HuH-7.5 (cell line): ENCODE measurements at regions not wholly inside any gene's neighbourhood (a gene's known extent, or its start where the extent isn't known, plus 50 kb on each side); places are given as distances from the start of the nearest gene placed in this dataset.
"Not testable (repeated sequence)": the region's sequence is repeated elsewhere in the genome, so short reads cannot be mapped to it uniquely, and the experiment has no call there.

ENCODE experiments used
- DNase-seq: peaks from one replicate; pipeline ENCODE4 v3.0.0; 2011; ENCODE audit warnings: low spot score

- no peak for DNase-seq
Measured at GRCh38 chr12:111271674-111272418, 97.0 kb downstream of the PHETA1 start.

- no peak for DNase-seq
Measured at GRCh38 chr12:111270774-111271173, 98.1 kb downstream of the PHETA1 start.

- DNase-seq, result no peak
Measured at GRCh38 chr12:111270239-111270638, 98.7 kb downstream of the PHETA1 start.

- DNase-seq, result no peak
Measured at GRCh38 chr12:111269718-111270117, 99.2 kb downstream of the PHETA1 start.

GRCh38 chr12:111268738-111269572 lies 99.9 kb downstream of the PHETA1 start:
- DNase-seq, result no peak

- no peak for DNase-seq
Measured at GRCh38 chr12:111267144-111267543, 101.8 kb downstream of the PHETA1 start.

- DNase-seq, result no peak
Measured at GRCh38 chr12:111261911-111262676, 106.8 kb downstream of the PHETA1 start.

GRCh38 chr12:111260732-111261131 lies 108.2 kb downstream of the PHETA1 start:
- no peak for DNase-seq

GRCh38 chr12:111259231-111259630 lies 109.7 kb downstream of the PHETA1 start:
- DNase-seq, result no peak

GRCh38 chr12:111258081-111258480 lies 110.8 kb downstream of the PHETA1 start:
- DNase-seq, result not testable (repeated sequence)

GRCh38 chr12:111257435-111257902 lies 111.4 kb downstream of the PHETA1 start:
- no peak for DNase-seq

GRCh38 chr12:111256629-111257434 lies 112.1 kb downstream of the PHETA1 start:
- no peak for DNase-seq

- no peak for DNase-seq
Measured at GRCh38 chr12:111255261-111255660, 113.6 kb downstream of the PHETA1 start.

GRCh38 chr12:111254106-111254505 lies 114.8 kb downstream of the PHETA1 start:
- no peak for DNase-seq

- DNase-seq, result no peak
Measured at GRCh38 chr12:111253213-111253612, 115.7 kb downstream of the PHETA1 start.

GRCh38 chr12:111251787-111252186 lies 117.1 kb downstream of the PHETA1 start:
- DNase-seq, result no peak

- DNase-seq, result no peak
Measured at GRCh38 chr12:111251058-111251730, 117.7 kb downstream of the PHETA1 start.

GRCh38 chr12:111250251-111250881 lies 118.5 kb downstream of the PHETA1 start:
- no peak for DNase-seq

GRCh38 chr12:111249757-111250156 lies 119.1 kb downstream of the PHETA1 start:
- DNase-seq, result no peak

GRCh38 chr12:111249018-111249370 lies 119.9 kb downstream of the PHETA1 start:
- no peak for DNase-seq
